ENCODE measurements at regions not wholly inside any gene's neighbourhood (a gene's known extent, or its start where the extent isn't known, plus 50 kb on each side); places are given as distances from the start of the nearest gene placed in this dataset.

DNA sequence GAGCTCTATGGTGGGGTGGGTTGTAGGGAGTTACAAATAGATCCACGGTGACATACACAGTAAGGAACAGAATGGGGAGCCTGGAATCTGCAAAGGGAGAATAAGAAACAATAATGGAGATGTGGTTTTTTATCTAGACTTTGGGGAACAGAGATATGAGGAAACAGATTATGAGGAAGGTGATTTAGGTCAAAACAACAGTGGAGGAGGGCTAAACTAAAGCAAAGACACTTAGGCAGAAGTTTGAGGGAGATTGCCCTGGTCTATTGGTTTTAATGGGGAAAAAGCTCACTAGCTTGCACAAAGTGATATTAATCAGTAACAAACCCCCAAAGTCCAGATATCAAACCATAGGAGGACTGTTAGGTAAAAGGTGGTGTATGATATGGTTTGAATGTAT is 144.5 kb upstream of the DYRK2 start:
- no peak for DNase-seq

GRCh38 chr12:67506739-67507138 is 141.8 kb upstream of the DYRK2 start:
- no peak for DNase-seq

DNA sequence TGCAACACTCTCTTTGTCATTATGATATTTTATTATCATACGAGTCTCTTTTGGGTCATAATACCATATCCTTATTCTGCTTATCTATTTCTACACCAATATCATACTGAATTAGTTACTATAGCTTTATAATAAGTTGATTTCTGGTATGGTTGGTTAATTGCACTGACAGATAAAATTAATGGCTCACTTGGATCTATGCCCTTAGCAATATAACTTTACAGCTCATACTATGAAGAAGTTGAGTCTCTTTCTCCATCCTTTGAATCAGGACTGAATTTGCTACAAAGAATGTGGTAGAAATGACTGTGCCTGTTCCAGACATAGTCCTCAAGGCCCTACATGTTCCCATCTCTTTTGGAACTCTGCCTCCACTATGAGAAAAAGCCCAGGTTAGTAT is 139.7 kb upstream of the DYRK2 start:
- no peak for DNase-seq

- no peak for DNase-seq
Observed at GRCh38 chr12:67509666-67510386, 138.7 kb upstream of the DYRK2 start.

- DNase-seq = no peak
Observed at GRCh38 chr12:67512061-67512460, 136.5 kb upstream of the DYRK2 start.

DNA sequence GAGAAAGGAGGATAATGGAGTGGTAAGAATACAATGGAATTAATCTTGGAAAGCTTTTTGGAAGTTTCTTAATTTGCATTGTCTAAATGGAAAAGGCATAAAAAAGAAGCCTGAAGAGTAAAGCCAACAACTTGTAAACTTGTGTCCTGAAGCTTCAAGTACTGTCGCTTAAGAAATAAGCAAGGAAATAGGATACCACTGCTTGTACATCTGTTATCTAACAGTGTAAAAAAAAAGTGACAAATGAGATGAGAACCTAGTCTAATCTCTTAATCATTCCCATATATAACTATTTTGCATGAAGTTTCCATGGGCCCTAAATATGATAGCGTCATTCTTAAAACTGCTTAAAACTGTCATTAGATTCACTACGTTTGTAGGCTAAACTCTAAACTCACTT is 134.0 kb upstream of the DYRK2 start:
- DNase-seq = no peak

- peak; percentile 3 for DNase-seq
Observed at GRCh38 chr12:67515679-67516340, 132.7 kb upstream of the DYRK2 start.

DNA sequence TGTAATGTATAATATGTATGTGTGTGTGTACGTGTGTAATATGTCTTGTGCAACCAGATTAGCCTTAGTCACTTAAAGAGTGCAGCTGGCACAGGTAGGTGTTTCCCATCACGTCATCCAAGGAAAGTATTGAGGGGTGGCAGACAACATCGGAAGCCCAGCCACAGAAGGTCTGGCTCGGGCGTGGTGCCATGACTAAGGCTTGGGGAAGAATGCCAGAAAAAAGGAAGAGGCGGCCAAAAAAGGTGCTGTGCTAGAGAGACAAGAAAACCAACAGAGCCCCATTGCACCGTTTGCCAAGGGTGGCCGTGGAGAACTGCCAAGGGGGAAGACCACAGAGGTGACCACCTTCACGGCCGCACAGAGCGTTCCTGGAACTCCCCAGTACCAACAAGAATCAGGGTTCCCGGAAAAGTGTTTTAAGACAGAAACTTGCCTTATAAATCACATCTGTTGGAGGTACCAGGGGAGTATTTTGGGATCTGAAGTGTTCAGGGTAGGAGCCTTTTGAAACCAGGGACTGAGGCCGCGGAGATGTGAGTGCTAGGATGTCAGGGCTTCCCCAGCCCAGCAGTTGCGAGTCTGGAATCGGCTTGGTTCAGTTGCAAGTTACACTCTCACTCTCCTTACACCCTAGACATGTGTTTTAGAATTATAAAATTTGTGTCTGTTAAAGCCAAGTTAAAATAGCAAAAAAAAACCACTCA is 131.2 kb upstream of the DYRK2 start:
- no peak for DNase-seq

- DNase-seq = no peak
Observed at GRCh38 chr12:67519484-67520433, 128.8 kb upstream of the DYRK2 start.

- no peak for DNase-seq
Observed at GRCh38 chr12:67520606-67521005, 127.9 kb upstream of the DYRK2 start.

GRCh38 chr12:67522222-67522621 is 126.3 kb upstream of the DYRK2 start:
- no peak for DNase-seq

DNA sequence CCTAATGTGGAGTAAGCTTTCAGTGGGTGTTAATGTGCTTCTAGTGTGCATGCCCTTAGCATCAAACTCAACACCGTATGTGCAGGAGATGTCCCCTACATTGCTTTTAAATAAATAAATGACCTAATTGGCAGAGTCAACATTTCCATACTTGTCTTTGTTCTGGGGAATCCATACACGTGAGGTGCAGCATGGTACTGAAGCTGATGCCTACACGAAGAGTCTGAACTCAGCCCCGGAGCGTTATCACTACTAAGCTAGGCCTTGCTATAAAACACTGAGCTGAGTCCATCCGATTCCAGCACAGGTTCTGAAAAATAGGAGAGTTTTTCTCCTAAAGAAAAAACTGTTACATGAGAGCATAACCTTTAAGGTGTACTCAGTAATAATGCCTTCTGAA is 125.0 kb upstream of the DYRK2 start:
- DNase-seq = no peak

- DNase-seq = no peak
Observed at GRCh38 chr12:67524861-67525616, 123.5 kb upstream of the DYRK2 start.

DNA sequence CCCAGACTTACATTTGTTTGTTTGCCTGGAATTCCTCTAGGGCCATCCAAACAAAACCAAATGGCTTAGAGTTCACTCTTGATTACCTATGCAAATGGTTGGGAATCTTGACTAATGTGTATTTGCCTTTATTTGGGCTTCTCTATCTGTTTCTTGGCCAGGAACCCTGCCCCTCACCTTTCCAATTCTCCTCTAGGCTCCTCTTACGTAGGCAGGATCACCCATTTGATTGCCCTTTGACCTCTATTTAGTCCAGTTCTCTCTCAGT is 123.0 kb upstream of the DYRK2 start:
- no peak for DNase-seq

DNA sequence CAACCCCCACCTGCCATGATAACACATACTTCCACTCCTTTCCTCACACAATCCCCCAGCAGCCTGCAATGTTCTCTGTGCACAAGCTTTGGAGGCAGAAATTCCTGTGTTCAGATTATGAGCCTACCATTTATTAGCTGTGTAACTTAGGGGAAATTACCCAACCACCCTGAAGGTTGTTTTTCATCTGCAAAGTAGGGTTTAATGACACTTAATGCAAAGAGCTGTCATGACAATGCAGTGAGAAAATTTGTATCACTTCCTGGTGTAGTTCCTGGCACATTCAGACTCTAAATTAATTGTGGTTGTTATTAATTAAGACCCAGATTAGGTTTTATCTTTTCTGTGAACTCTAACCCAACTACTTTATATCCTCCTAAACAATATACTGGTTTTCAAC is 122.4 kb upstream of the DYRK2 start:
- DNase-seq = no peak

DNA sequence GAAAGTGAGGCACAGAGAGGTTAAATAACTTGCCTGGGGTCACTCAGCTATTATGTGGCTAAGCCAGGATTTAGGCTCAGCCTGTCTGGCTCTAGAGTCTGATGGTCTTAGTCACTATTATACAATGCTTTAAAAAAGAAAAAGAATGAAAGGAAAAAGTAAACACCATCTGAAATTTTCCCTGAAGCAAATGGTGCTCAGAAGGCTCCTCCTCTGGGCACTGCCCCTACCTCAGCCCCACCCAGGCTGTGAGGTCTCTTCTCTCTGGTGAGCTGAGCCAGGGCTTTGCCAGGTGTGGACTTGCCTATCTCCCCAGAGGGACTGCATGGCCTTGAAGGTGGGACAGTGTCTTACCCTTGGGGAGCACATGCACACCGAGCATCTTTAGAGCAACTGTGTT is 117.5 kb upstream of the DYRK2 start:
- no peak for DNase-seq

DNA sequence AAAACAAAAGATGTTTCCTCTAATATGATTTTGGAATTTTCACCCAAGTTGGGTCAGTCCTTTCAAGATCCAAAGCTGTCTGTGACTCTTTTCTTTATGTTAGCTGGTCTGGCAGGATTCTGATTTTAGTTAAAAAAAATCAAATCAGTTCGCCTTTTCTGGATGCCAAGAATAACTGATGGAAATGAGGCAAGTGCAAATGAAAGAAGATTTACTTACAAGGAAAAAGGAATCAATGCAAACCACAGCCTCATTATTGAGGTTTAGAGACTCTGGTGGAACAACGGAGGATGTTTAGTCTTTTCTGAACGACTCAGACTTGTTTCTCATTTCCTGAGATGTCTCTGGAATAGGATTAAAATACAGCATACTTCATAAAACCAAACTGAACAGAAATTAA is 117.0 kb upstream of the DYRK2 start:
- DNase-seq = no peak

- no peak for DNase-seq
Observed at GRCh38 chr12:67533159-67533558, 115.4 kb upstream of the DYRK2 start.

- DNase-seq = no peak
Observed at GRCh38 chr12:67534046-67534445, 114.5 kb upstream of the DYRK2 start.

DNA sequence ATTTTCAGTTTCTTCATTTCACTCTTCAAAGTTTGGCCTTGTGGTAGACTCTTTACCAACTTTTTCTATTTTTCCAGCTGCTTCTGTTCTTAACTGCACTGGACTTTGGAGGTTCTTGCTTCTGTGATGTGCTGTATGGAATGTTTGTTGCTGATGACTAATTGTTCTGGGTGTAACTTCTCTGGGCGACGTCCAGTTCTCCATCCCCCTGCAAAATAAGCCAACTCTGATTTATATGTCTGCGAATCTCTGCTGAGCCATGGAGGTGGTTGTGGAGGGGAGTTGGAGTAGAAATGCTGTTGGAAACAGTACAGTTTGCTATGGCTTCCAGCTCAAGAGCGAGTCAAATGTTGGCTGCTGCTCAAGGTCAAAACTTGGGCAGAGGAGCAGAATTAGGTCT is 113.9 kb upstream of the DYRK2 start:
- DNase-seq = no peak

GRCh38 chr12:67535176-67535575 is 113.4 kb upstream of the DYRK2 start:
- no peak for DNase-seq

DNA sequence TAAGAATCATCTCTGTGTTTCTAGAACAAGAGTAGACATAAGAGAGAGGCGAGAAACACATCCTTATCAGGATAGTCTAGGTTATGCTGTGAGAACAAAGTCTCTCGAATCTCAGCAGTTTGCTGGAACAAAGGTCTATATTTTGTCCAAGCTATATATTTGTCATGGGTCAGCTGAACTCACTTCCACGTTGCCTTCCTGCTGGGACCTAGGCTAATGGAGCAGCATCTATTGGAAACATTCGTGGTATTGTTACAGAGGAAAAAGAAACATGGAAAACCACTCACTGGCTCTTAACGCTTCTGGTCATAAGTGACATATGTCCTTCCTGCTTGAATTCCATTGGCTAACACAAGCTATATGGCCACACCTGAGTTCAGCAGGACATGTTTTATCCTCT is 112.6 kb upstream of the DYRK2 start:
- DNase-seq = no peak

DNA sequence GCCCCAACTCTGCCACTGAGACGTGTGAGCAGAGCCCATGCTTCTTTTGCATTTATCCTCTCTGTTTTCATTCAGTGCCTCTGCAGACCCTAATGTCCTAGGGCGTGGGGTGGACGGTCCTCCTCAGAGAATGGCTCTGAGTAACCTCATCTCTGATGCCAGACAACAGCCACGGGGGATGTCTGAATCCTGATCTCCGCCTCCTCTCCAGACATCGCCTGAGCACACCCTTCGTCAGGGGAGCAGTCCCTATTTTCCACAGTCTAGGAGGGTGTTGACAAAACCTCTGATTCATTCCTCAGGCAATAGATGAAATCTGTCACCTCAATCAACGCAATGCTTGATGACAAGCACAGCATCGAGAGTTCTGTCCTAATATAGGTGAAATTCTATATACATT is 109.2 kb upstream of the DYRK2 start:
- DNase-seq = no peak
